NCI-H2029 (cell line): ENCODE measurements at regions not wholly inside any gene's neighbourhood (a gene's known extent, or its start where the extent isn't known, plus 50 kb on each side); places are given as distances from the start of the nearest gene placed in this dataset.
A peak's percentile ranks its signal among the peaks of the same experiment; 100 is the strongest.

Experiments used
- DNase-seq: peaks from one replicate; lab custom pipeline; 2025; lab: John Stamatoyannopoulos, UW

DNA sequence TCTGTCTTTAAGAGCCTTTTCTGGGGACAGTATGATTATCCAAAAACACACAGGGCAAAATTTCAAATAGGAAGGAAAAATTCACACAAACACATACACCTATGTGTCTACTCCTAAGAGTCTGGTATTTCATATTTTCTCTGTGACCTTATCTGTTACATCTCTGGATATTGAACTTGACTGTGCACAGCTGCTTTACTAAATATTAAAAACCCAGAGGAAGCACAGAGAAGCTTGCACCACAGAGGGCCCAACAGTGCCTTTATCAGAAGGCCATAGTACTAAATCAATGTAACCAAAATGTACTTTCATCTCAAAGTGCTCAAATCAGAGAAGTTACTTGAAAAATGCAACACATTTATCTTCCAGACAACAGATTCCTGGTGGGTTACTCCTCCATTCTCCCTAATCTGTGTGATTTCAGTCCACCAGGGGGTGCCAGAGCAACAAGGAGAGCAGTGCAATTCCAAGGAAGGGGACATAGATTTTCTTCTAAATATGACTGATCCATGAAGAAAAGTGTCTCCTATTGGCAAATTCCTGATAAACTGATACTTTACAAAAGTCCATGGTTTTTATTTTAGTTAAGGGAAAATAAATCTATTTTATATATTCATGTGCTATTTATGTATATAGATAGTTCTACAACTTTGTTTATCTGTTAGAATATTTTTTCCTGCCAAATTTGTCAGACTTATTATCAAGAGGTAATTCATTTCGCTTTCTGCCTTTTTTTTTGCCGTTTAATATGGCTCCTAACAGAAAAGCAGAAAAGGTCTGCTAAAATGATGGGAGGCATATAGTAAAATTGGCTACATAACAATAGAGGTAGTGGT lies 617.6 kb downstream of the LRFN5 start:
- peak; percentile 65 for DNase-seq

DNA sequence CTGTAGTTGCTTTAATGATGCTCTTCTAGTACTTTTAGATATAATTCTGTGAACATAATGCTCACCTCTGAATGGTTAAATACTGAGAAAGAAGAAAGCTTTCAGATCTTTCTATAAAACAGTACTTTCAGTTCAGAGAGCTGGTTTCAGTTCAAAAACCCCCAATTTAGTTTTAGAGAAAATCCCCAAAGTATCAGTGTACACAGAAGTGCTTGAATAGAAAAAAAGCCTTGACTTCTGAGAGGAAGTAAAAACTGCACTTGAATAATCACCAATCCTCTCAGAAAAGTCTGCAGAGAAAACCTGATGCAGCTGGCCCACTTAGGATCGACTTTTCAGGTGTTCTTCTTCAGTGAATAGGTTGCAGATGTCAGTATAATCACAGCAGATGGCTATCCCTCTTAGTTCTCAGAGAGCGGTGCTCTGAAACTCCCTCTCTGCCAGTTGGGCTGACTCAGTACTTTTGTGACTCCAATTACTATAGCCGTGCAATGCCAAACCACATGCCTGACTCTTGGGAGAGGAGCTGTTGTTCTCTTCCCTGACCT lies 616.3 kb downstream of the LRFN5 start:
- DNase-seq, result no peak

DNA sequence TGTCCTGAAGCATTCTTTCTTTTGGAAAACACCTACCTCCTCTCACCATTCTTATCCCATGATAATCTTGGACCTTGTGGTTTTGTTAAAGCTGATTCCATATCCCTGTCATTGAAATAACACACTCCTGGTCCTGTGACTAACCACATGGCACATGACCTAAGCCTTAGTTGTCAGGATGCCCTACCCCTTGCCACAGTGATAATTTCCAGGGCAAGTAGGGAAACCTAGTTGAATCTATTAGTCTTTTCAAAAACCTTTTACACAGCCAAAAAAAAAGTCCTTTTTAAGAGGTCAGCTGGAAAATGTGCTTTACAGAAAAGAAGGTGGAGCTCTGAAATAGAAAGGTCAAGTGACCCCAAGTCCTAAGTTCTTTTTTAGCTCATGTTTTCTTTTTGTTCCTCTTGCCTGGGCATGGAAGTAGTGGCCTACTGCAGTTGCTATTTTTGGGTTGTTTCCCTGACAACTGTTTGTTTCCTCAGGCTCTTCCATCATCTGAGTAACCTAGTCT lies 608.4 kb downstream of the LRFN5 start:
- DNase-seq, result no peak

DNA sequence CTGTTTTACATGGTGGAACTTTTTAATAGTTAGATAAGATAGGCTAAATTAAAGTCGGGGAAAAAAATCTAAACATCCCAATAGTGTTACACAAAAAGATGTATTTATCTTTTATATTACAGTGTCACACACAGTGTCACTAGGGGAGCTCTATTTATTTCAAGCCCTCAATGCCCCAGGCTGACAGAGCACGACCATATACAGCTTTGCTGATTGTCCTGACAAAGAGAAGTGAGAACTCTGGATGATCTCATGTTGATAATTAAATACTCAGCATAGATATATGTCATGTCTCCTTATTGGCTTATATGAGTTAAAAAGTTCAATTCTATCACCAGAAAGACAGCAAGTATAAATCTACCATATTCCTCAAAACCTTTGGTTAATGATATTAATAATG lies 594.3 kb downstream of the LRFN5 start:
- DNase-seq, result no peak

DNA sequence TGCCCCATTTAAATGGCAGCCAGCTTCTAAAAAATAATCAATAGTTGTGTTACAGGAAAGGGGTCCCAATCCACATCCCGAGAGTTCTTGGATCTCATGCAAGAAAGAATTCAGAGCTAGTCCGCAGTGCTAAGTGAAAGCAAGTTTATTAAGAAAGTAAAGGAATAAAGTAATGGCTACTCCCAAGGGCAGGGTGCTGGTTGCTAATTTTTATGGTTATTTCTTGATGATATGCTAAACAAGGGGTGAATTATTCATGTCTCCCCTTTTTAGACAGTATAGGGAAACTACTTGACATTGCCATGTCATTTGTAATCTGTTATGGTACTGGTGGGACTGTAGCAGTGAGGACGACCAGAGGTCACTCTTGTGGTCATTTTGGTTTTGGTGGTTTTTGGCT lies 591.3 kb downstream of the LRFN5 start:
- no peak for DNase-seq

DNA sequence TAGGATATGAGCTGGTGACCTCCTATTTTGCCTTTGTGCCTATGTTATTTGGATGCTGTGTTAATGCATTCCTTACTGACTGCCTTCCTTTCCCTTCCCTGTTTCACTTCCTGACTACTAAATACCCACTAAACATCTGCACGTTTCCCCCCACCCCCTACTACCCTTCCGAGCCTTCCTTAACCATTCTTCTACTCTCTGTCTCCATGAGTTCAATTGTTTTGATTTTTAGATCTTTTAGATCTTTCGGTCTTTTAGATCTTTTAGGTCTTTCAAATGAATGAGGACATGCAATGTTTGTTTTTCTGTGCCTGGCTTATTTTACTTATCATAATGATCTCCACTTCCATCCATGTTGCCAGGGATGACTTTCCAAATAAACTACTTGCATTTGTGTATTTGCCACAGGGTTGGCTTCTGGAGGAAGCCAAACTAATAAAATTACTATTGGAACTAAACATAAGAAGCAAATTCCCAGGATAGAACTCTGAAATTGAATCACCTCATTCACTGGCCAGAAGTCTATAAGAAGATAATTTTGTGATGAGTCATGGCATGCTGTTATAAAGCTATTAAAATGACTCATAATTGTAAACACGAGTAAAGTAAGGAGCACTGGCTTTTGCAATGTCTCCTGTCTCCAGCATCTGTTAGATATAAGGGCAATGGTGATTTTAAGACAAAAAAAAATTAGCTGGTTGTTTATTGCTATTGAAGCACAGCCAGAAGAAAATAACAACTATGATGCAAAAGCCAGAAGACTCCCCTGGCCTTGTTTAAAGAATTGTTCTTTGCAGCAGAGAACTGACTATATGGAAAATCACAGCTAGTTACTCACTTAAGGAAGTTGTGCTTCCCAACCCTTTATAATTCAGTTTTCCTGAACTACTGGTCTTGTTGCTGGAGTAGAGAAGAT lies 586.3 kb downstream of the LRFN5 start:
- peak; percentile 15 for DNase-seq

DNA sequence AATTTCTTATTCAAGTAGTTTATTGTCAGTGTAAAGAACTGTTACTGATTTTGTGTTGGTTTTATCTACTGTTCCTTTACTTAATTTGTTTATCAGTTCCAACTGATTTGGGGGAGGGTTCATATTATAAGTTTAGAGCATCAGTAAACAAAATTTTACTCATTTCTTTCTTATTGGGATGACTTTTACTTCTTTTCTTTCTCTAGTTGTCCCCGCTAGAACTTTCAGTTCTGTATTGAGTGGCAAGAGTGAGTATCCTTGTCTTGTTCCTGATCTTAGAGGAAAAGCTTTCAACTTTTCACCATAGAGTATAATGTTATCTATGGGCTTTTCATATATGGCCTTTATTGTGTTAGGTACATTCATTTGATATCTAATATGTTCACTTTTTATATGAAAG lies 584.1 kb downstream of the LRFN5 start:
- DNase-seq, result no peak

DNA sequence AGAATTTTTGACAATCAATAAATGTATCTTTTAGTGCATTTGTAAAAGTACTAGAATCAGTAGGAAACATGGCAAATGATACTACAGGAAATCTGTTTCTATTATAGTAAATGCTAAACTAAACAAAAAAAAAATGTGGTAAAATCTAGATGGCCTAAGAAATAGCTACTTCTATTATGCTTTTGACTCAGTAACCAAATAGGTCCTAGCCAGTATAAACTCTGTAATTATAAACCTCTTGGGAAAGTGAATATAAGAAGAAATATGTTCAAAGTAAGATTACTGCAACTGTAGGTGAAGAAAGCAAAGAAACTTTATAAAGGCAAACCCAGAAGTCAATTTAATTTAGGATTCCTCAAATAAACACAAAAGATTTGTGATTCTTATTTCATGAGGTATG lies 581.2 kb downstream of the LRFN5 start:
- DNase-seq, result no peak

DNA sequence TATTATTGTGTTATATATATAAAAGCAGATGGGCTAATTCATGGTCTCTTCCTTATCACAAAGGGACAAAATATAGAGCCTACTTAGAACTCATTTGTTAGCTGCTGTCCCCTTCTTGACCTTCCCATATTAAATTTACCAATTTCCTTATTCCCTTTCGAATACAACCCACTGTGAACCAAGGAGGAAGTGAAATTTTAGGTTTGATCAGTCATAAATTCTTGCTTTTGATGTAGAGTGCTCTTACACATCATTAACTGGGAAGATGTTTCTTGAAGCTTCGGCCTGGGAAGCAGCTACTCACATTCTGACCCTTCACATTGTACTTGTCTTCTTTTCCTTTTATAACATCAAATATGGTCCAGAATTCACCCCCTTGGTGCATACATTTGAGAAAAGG lies 579.0 kb downstream of the LRFN5 start:
- no peak for DNase-seq

DNA sequence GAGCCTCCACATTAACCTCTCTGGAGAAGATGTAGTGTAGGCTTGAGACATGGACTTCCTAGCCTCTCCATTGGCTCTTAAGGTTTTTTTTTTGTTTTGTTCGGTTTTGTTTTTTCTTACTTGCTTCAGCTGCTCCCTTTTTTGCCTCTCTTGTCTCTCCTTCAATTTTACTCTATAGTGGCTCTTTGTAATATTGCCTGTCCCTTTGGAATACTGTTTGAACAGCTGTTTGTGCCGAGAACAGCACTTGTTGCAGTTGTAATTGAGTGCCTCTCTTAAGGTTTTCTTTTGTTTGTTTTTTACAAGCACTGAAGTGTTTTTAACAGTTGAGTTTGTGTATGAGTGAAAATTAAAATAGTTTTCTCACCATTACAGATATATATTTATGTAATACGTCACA lies 567.7 kb downstream of the LRFN5 start:
- DNase-seq, result peak; percentile 95

DNA sequence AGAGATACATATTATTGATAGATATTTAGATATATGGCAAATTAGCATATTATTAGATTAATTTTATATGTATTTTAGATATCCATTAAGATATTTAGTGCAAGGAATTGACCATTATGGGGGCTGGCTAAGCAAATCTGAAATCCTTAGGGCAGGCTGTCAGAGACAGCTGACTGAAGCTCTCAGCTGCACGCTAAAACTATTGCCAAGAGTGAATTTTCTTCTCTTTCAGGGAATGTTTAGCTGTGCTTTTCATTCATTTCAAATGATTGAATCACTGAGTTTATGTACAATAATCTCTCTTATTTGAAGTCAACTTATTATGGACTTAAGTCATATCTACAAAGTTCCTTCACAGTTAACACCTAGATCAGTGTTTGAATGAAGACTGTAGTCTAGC lies 566.5 kb downstream of the LRFN5 start:
- no peak for DNase-seq

DNA sequence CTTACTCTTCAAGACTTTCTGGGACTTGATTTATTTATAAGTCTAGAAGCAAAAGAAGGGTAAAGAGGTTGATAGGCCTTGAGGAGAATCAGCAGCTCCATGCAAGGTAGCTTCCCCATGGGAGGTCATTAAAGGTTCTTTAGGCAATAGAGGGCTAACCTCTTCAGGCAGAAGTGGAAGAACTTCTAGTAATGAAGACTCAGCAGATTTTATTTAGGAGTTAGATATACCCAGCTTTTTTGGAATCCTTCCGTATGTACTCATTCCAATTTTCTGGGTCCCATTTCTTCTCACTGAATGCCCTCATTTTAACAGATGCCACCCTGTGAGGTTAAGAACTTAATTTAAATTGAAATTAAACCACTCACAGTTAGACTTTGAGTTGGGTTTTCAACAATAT lies 565.6 kb downstream of the LRFN5 start:
- DNase-seq, result no peak

DNA sequence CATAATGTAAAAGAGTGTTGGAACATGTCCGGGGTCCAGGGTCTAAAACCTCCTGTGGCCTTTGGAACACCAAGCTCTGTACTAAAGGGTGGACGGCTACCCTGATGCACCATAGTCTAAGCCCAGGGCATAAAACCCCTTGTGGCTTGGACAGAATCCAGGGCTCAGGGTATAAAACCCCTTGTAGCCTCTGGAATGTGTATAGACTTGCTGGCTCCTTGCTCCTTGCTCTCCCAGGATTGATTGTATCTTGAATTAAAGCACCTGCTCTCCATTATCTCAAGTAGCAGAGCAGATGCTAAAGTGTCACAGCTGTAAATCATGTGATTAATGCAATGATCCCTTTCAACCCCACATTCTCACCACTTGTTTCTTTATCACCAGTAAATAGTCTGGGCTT lies 556.5 kb downstream of the LRFN5 start:
- no peak for DNase-seq

DNA sequence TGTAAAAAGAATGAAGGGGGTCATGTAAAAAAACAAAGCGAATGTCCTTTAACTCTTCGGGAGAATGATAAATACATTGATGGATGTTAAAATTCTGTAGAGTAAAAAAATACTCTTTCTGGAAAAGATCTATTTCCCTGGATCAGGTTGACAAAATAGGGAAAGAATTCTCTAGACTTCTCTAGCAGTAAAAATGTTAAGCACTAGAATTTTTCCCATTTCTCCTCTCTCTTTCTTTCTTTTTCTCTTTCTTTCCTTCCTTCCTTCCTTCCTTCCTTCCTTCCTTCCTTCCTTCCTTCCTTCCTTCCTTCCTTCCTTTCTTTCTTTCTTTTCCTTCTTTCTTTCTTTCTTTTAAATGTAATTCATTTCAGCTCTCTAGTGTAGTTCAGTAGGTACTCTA lies 552.5 kb downstream of the LRFN5 start:
- DNase-seq, result no peak

DNA sequence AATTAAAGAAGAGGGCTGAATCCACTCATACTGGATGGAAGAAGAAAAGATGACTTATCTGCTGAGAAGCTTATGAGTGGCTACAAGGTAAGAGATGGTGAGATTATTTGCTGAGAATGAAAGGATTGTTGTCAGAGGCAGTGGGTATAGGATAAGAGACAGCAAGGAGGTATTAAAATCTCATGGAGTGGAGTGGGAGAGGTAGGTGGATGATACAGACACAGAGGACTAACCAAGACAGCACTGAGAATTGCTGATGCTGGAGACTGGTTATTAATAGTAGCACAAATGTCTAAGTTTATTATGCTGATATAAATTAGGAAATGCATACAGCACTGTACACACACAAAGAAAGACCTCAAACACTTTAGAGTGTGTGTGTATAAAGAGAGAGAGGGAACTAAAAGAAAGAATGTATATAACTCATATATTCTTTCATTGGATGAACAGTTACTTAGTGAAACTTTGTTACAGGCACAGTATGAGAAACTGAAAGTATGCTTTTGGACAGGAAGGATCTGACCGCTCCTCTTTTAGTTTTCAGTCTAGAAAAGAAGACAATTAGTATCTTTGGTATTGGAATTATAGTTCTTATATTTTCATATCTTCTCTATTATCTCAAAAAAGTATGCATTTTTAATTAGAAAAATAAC lies 543.1 kb downstream of the LRFN5 start:
- no peak for DNase-seq

DNA sequence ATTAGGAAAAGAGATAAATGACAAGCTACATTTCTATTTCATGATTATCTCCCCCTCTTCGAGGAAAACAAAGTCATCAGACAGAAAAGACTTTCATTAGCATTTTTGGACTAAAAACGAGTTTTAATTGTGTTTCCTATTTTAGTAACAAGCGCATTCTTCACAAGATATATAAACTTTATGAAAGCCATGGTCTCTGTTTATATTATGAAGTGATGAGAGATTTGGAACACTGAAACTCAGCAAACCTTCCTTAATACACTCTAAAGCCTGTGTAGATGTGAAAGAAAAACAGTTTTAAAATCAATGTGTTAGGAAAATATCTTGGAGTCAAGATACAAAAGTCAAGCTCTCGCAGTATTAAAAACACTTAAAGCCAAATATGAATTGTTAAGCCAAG lies 539.1 kb downstream of the LRFN5 start:
- no peak for DNase-seq

DNA sequence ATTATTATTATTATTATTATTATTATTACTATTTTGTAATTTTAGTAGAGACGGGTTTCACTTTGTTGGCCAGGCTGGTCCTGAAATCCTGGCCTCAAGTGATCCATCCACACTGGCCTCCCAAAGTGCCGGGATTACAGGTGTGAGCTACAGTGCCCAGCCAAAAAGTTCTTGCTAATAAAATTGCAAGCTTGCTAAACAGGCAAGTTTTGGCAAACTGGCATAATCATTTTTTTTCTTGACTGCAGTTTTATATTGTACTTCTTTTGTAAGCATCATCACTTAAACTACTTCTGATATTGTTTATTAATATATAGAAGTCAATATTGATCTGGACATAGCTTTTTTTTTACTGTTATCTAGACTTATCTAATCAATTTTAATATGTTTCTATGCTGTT lies 536.4 kb downstream of the LRFN5 start:
- DNase-seq, result no peak

DNA sequence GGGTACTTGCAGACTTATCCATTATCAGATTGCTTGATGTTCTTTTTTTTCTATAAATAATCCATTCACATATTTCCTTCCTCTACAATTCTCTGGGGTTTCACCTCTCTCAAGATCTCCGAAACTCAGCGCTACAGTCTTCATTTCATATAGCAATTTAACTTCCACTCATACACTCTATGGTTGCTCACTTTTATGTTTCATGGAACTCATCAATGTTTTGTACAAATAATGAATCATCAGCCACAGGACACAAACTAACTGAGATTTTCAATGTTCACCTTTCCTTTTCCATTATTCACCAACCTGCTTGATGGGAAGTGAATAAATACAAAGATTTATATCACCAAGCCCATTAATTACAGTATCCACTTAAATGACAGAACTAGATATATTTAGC lies 534.7 kb downstream of the LRFN5 start:
- DNase-seq, result no peak

DNA sequence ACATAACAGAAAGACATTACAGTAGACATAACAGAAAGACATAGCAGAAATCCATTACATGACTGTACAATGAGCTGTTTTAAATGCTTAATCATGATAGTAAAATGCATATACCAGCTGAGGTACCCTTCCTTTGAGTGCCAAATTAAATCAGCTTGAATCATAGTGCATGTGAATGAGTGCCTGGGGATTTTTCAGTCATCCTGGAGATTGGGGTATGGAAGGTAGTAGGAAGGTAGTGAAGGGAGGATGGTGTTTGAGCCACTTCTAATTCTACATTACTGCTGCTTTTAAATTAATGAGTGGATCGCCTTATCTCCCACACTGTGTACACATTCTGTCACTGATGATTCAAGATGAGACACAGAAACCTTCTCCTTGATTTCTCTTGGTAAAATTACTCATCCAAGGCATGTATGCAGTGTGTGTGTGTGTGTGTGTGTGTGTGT lies 534.2 kb downstream of the LRFN5 start:
- DNase-seq, result no peak

DNA sequence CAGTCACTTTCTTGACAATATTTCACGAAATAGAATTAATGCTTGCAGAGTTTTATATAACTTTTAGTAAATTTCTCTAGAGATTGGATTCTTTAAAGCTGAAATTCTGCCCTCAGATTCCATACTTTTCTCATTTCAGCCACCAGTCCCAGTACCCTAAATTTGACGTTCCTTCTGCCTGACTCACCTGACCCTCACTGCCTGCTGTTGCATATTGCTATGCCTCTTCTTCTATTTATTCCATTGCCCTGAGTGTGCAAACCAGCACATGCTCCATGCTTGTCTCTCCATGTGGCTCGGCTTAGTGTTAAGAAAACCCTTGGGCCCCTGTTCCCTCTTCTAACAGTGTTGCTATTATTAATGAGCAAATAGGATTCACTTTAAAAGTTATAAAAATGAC lies 533.3 kb downstream of the LRFN5 start:
- DNase-seq, result no peak

DNA sequence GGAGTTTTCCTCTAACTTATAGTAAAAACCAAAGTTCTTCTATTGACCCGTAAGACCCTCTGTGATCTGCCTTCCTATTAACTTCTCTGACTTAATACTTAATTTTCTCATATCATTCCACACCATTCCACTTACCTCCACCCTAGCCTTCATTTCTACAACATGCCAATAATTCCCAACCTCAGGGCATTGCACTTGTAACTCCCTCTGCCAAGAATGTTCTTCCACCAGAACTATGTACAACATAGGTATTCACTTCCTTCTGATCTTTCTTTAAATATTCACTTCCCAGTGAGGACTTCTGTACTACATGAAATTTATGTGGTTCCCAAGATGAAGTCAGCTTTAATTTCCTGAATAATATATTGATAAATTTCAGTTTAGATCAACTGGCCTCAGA lies 531.7 kb downstream of the LRFN5 start:
- no peak for DNase-seq

DNA sequence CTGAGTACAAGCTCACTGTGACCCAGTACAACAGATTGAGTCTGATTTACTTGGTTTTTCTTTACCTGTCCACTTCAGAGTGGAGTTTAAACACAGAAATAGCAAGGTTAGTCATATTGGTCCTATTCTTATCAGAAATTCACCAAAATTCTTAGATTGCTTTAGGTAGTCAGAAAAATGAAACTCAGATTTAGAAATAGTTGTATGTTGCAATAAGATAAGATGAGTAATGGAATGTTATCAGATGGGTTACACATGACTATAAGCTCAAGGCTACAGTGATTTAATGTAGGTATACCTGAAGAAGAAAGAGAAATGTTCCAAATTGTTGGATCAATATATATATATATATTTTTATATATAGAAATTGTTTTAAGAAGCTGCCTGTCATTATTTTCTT lies 524.1 kb downstream of the LRFN5 start:
- DNase-seq, result no peak
